ENCODE measurements at regions not wholly inside any gene's neighbourhood (a gene's known extent, or its start where the extent isn't known, plus 50 kb on each side); places are given as distances from the start of the nearest gene placed in this dataset.

DNA sequence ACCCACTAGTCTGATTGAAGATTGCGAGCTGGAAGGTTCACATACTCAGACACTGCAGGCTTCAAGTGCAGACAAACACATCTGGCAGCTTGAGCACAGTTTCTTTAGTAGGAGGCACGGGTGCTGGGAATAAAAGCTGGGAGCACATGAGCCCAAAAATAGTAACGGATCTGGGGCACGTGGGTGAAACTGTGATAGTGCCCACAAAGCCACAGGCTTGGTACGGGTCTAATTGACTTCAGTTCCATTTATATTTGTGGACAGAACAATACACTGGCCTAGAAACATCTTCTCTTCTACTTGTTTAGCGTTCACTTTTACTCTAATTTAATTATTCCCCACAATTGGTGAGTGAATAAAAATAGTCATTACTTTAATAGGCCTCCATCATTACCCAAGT, 2370.7 kb downstream of the PCDH7 start:
- Histone ChIP-seq H3K27me3 (ENCODE audit: control insufficient read depth in 2 of 2, insufficient read depth in 2 of 2, low read length in 2 of 2) (no peaks in the 10 kb centered on the region), H3K36me3 (replicated peaks in 1 of 2; ENCODE audit: control insufficient read depth in 1 of 2, insufficient read depth in 2 of 2, low read length in 2 of 2) (no peaks in the 10 kb centered on the region), H3K4me3 (replicated peaks in 1 of 3; ENCODE audit: low read depth in 2 of 3, low read length in 3 of 3) (no peak overlapping the region), H3K79me2 (ENCODE audit: insufficient read depth, low read length) (no peaks in the 10 kb centered on the region), H3K4me1 (ENCODE audit: control insufficient read depth in 1 of 2, insufficient read depth in 2 of 2, low read length in 2 of 2) (no peaks in the 10 kb centered on the region), H3K9ac (ENCODE audit: insufficient read depth, low read length, poor library complexity, severe bottlenecking) (no peak overlapping the region), H3K9me3 (replicated peaks in 1 of 2; ENCODE audit: control insufficient read depth in 1 of 2, insufficient read depth in 1 of 2, low read length in 2 of 2) (no peaks in the 10 kb centered on the region), H4K20me1 (ENCODE audit: insufficient read depth, low read length) (no peaks in the 10 kb centered on the region), H3K27ac (ENCODE audit: low read depth in 1 of 2, low read length in 2 of 2) (no peak overlapping the region), H3K4me2 (replicated peaks; ENCODE audit: extremely low read depth, low read length, poor library complexity, severe bottlenecking) (no peak overlapping the region), H2AFZ (ENCODE audit: insufficient read depth, low read depth, low read length, poor library complexity, severe bottlenecking) (no peak overlapping the region)
- no peak for DNase-seq
- Mint-ChIP-seq H3K27ac (no peak overlapping the region), H3K9me3 (peaks cover 0 to 2% (median 0%) of the 10 kb centered on the region in 7 donors), H3K4me1 (no peaks in the 10 kb centered on the region), H3K36me3 (no peaks in the 10 kb centered on the region), H3K27me3 (ENCODE audit: low read depth in 3 of 3) (peaks cover 0 to 2% (median 0%) of the 10 kb centered on the region in 3 donors), H3K4me3 (no peak overlapping the region)
- intact Hi-C loops (cut with micrococcal nuclease): no loop called here
- 95% methylated on average over 4 of the region's 6 CpGs for WGBS (ENCODE audit: insufficient coverage)
- TF ChIP-seq, protein P1, sequence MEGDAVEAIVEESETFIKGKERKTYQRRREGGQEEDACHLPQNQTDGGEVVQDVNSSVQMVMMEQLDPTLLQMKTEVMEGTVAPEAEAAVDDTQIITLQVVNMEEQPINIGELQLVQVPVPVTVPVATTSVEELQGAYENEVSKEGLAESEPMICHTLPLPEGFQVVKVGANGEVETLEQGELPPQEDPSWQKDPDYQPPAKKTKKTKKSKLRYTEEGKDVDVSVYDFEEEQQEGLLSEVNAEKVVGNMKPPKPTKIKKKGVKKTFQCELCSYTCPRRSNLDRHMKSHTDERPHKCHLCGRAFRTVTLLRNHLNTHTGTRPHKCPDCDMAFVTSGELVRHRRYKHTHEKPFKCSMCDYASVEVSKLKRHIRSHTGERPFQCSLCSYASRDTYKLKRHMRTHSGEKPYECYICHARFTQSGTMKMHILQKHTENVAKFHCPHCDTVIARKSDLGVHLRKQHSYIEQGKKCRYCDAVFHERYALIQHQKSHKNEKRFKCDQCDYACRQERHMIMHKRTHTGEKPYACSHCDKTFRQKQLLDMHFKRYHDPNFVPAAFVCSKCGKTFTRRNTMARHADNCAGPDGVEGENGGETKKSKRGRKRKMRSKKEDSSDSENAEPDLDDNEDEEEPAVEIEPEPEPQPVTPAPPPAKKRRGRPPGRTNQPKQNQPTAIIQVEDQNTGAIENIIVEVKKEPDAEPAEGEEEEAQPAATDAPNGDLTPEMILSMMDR (IDR thresholded peaks at IDR 0.05): no peak

DNA sequence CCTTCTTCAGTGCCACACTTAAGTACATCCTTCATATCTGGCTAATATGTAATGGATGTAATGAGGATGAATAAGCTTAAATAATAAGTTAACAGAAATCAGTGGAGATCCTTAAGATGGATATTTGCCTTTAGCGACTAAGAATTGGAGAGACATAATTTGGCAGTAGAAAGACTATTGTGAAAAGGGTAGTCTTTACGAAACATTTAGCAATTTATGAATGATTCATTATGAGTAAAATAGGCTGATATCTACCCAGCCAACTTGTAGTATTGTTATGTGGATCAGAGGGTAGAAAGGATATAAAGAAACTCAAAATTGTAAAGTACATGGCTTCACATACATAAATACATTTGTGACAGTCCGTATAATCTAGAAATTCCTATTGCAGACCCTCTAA, 2371.8 kb downstream of the PCDH7 start:
- H3K4me3 Mint-ChIP-seq: no peak overlapping the region
- H3K27me3 Mint-ChIP-seq (ENCODE audit: low read depth in 3 of 3): peaks cover 0 to 2% (median 0%) of the 10 kb centered on the region in 3 donors
- Histone ChIP-seq H4K20me1 (ENCODE audit: insufficient read depth, low read length) (no peaks in the 10 kb centered on the region), H3K9ac (ENCODE audit: insufficient read depth, low read length, poor library complexity, severe bottlenecking) (no peak overlapping the region), H3K4me1 (ENCODE audit: control insufficient read depth in 1 of 2, insufficient read depth in 2 of 2, low read length in 2 of 2) (no peaks in the 10 kb centered on the region), H3K9me3 (replicated peaks in 1 of 2; ENCODE audit: control insufficient read depth in 1 of 2, insufficient read depth in 1 of 2, low read length in 2 of 2) (no peaks in the 10 kb centered on the region), H3K4me2 (replicated peaks; ENCODE audit: extremely low read depth, low read length, poor library complexity, severe bottlenecking) (no peak overlapping the region), H3K79me2 (ENCODE audit: insufficient read depth, low read length) (no peaks in the 10 kb centered on the region), H2AFZ (ENCODE audit: insufficient read depth, low read depth, low read length, poor library complexity, severe bottlenecking) (no peak overlapping the region), H3K27ac (ENCODE audit: low read depth in 1 of 2, low read length in 2 of 2) (no peak overlapping the region), H3K27me3 (ENCODE audit: control insufficient read depth in 2 of 2, insufficient read depth in 2 of 2, low read length in 2 of 2) (no peaks in the 10 kb centered on the region), H3K4me3 (replicated peaks in 1 of 3; ENCODE audit: low read depth in 2 of 3, low read length in 3 of 3) (no peak overlapping the region), H3K36me3 (replicated peaks in 1 of 2; ENCODE audit: control insufficient read depth in 1 of 2, insufficient read depth in 2 of 2, low read length in 2 of 2) (no peaks in the 10 kb centered on the region)
- no peaks in the 10 kb centered on the region for H3K36me3 Mint-ChIP-seq
- no peak overlapping the region for H3K27ac Mint-ChIP-seq
- no CpG with 5 or more reads among the region's 3 CpGs for WGBS (ENCODE audit: insufficient coverage)
- intact Hi-C loops (cut with micrococcal nuclease): no loop called here
- no peak for DNase-seq
- no peaks in the 10 kb centered on the region for H3K4me1 Mint-ChIP-seq
- H3K9me3 Mint-ChIP-seq: peaks cover 0 to 2% (median 0%) of the 10 kb centered on the region in 7 donors
- TF ChIP-seq, protein P1 (IDR thresholded peaks at IDR 0.05): no peak
